ENCODE measurements at regions not wholly inside any gene's neighbourhood (a gene's known extent, or its start where the extent isn't known, plus 50 kb on each side); places are given as distances from the start of the nearest gene placed in this dataset.

GRCh38 chr15:46580487-46580886, 945.7 kb downstream of the SQOR start:
- DNase-seq (ENCODE audit: insufficient read length, low spot score) (no peak), FAIRE-seq (no peak)
- no peak for TF ChIP-seq TAF1 (IDR thresholded peaks at IDR 0.05; ENCODE audit: low read depth, low read length)
- no peak for TF ChIP-seq POLR2A (IDR thresholded peaks at IDR 0.05; ENCODE audit: low read depth, low read length)
- TF ChIP-seq POLR2AphosphoS5 (IDR thresholded peaks at IDR 0.05; ENCODE audit: low read depth, low read length) = no peak
- no peak for TF ChIP-seq POU2F2 (IDR thresholded peaks at IDR 0.05; ENCODE audit: low read depth, low read length)
- no peak for TF ChIP-seq PAX5 (IDR thresholded peaks at IDR 0.05; ENCODE audit: insufficient read depth, low read length, severe bottlenecking)
- no peak for TF ChIP-seq SPI1 (IDR thresholded peaks at IDR 0.05; ENCODE audit: low read depth, low read length)

GRCh38 chr15:46580924-46581323, 946.1 kb downstream of the SQOR start:
- no peak for DNase-seq (ENCODE audit: insufficient read length, low spot score)
- TF ChIP-seq SPI1 (IDR thresholded peaks at IDR 0.05; ENCODE audit: low read depth, low read length) = no peak
- no peak for FAIRE-seq

GRCh38 chr15:46589088-46589487, 954.3 kb downstream of the SQOR start:
- FAIRE-seq = no peak
- TF ChIP-seq PAX5 (IDR thresholded peaks at IDR 0.05; ENCODE audit: insufficient read depth, low read length, severe bottlenecking) (no peak), POU2F2 (IDR thresholded peaks at IDR 0.05; ENCODE audit: low read depth, low read length) (no peak)
- no peak for DNase-seq (ENCODE audit: insufficient read length, low spot score)

- TF ChIP-seq POU2F2 (IDR thresholded peaks at IDR 0.05; ENCODE audit: low read depth, low read length) = no peak
- no peak for TF ChIP-seq PAX5 (IDR thresholded peaks at IDR 0.05; ENCODE audit: insufficient read depth, low read length, severe bottlenecking)
- no peak for TF ChIP-seq POLR2A (IDR thresholded peaks at IDR 0.05; ENCODE audit: low read depth, low read length)
- TF ChIP-seq SPI1 (IDR thresholded peaks at IDR 0.05; ENCODE audit: low read depth, low read length) = no peak
- TF ChIP-seq POLR2AphosphoS5 (IDR thresholded peaks at IDR 0.05; ENCODE audit: low read depth, low read length) = no peak
- no peak for TF ChIP-seq TAF1 (IDR thresholded peaks at IDR 0.05; ENCODE audit: low read depth, low read length)
- FAIRE-seq (no peak), DNase-seq (ENCODE audit: insufficient read length, low spot score) (no peak)
Observed at GRCh38 chr15:46591462-46591861, 956.6 kb downstream of the SQOR start.

GRCh38 chr15:46595016-46595415, 960.2 kb downstream of the SQOR start:
- TF ChIP-seq SPI1 (IDR thresholded peaks at IDR 0.05; ENCODE audit: low read depth, low read length) = no peak
- no peak for TF ChIP-seq PAX5 (IDR thresholded peaks at IDR 0.05; ENCODE audit: insufficient read depth, low read length, severe bottlenecking)
- no peak for TF ChIP-seq POLR2AphosphoS5 (IDR thresholded peaks at IDR 0.05; ENCODE audit: low read depth, low read length)
- no peak for TF ChIP-seq TAF1 (IDR thresholded peaks at IDR 0.05; ENCODE audit: low read depth, low read length)
- TF ChIP-seq POLR2A (IDR thresholded peaks at IDR 0.05; ENCODE audit: low read depth, low read length) = no peak
- TF ChIP-seq POU2F2 (IDR thresholded peaks at IDR 0.05; ENCODE audit: low read depth, low read length) = no peak
- no peak for DNase-seq (ENCODE audit: insufficient read length, low spot score)

GRCh38 chr15:46607077-46607476, 972.2 kb downstream of the SQOR start:
- FAIRE-seq = no peak
- no peak for TF ChIP-seq SPI1 (IDR thresholded peaks at IDR 0.05; ENCODE audit: low read depth, low read length)
- TF ChIP-seq POU2F2 (IDR thresholded peaks at IDR 0.05; ENCODE audit: low read depth, low read length) = no peak
- TF ChIP-seq TAF1 (IDR thresholded peaks at IDR 0.05; ENCODE audit: low read depth, low read length) = no peak
- TF ChIP-seq PAX5 (IDR thresholded peaks at IDR 0.05; ENCODE audit: insufficient read depth, low read length, severe bottlenecking) = no peak
- no peak for TF ChIP-seq POLR2A (IDR thresholded peaks at IDR 0.05; ENCODE audit: low read depth, low read length)
- no peak for TF ChIP-seq POLR2AphosphoS5 (IDR thresholded peaks at IDR 0.05; ENCODE audit: low read depth, low read length)
- no peak for DNase-seq (ENCODE audit: insufficient read length, low spot score)

More at GRCh38 chr15:46595016-46595415, 960.2 kb downstream of the SQOR start:
- no peak for FAIRE-seq

GRCh38 chr15:46616033-46616432, 981.2 kb downstream of the SQOR start:
- no peak for FAIRE-seq
- TF ChIP-seq POU2F2 (IDR thresholded peaks at IDR 0.05; ENCODE audit: low read depth, low read length) (no peak), POLR2AphosphoS5 (IDR thresholded peaks at IDR 0.05; ENCODE audit: low read depth, low read length) (no peak), POLR2A (IDR thresholded peaks at IDR 0.05; ENCODE audit: low read depth, low read length) (no peak), TAF1 (IDR thresholded peaks at IDR 0.05; ENCODE audit: low read depth, low read length) (no peak), SPI1 (IDR thresholded peaks at IDR 0.05; ENCODE audit: low read depth, low read length) (no peak), PAX5 (IDR thresholded peaks at IDR 0.05; ENCODE audit: insufficient read depth, low read length, severe bottlenecking) (no peak)
- no peak for DNase-seq (ENCODE audit: insufficient read length, low spot score)

- FAIRE-seq = no peak
- DNase-seq (ENCODE audit: insufficient read length, low spot score) = no peak
- TF ChIP-seq POU2F2 (IDR thresholded peaks at IDR 0.05; ENCODE audit: low read depth, low read length) = no peak
Observed at GRCh38 chr15:46617507-46617906, 982.7 kb downstream of the SQOR start.

GRCh38 chr15:46618984-46619383, 984.2 kb downstream of the SQOR start:
- FAIRE-seq = no peak
- no peak for DNase-seq (ENCODE audit: insufficient read length, low spot score)
- TF ChIP-seq TAF1 (IDR thresholded peaks at IDR 0.05; ENCODE audit: low read depth, low read length) (no peak), PAX5 (IDR thresholded peaks at IDR 0.05; ENCODE audit: insufficient read depth, low read length, severe bottlenecking) (no peak), SPI1 (IDR thresholded peaks at IDR 0.05; ENCODE audit: low read depth, low read length) (no peak), POU2F2 (IDR thresholded peaks at IDR 0.05; ENCODE audit: low read depth, low read length) (no peak), POLR2A (IDR thresholded peaks at IDR 0.05; ENCODE audit: low read depth, low read length) (no peak), POLR2AphosphoS5 (IDR thresholded peaks at IDR 0.05; ENCODE audit: low read depth, low read length) (no peak)

GRCh38 chr15:46620392-46621013, 985.7 kb downstream of the SQOR start:
- DNase-seq (ENCODE audit: insufficient read length, low spot score) (no peak), FAIRE-seq (no peak)
- no peak for TF ChIP-seq POLR2AphosphoS5 (IDR thresholded peaks at IDR 0.05; ENCODE audit: low read depth, low read length)

- FAIRE-seq = no peak
- no peak for TF ChIP-seq POLR2A (IDR thresholded peaks at IDR 0.05; ENCODE audit: low read depth, low read length)
- no peak for TF ChIP-seq POLR2AphosphoS5 (IDR thresholded peaks at IDR 0.05; ENCODE audit: low read depth, low read length)
- no peak for TF ChIP-seq POU2F2 (IDR thresholded peaks at IDR 0.05; ENCODE audit: low read depth, low read length)
- TF ChIP-seq PAX5 (IDR thresholded peaks at IDR 0.05; ENCODE audit: insufficient read depth, low read length, severe bottlenecking) = no peak
- no peak for TF ChIP-seq TAF1 (IDR thresholded peaks at IDR 0.05; ENCODE audit: low read depth, low read length)
- TF ChIP-seq SPI1 (IDR thresholded peaks at IDR 0.05; ENCODE audit: low read depth, low read length) = no peak
- no peak for DNase-seq (ENCODE audit: insufficient read length, low spot score)
Observed at GRCh38 chr15:46622851-46623250, 988.0 kb downstream of the SQOR start.
